Retinal pigment epithelial cell (primary cell): ENCODE measurements at regions not wholly inside any gene's neighbourhood (a gene's known extent, or its start where the extent isn't known, plus 50 kb on each side); places are given as distances from the start of the nearest gene placed in this dataset.

Experiments
- DNase-seq: peaks from one replicate; pipeline ENCODE4 v3.0.0-alpha.2; 2010; ENCODE audit warnings: low read depth
- H3K4me3 ChIP-seq: 2 replicates; pipeline ENCODE4 v1.5.1; 2011; ENCODE audit warnings: mild to moderate bottlenecking, low read length, control low read depth, moderate library complexity
- TF ChIP-seq, protein P1 (sequence below): conservative IDR thresholded peaks from 2 replicates; pipeline ENCODE4 v1.5.1; 2011; ENCODE audit warnings: low read depth, low read length, control low read depth, inconsistent platforms

- H3K4me3 ChIP-seq: no peak overlapping the region
- no peak for DNase-seq
- TF ChIP-seq, protein P1, sequence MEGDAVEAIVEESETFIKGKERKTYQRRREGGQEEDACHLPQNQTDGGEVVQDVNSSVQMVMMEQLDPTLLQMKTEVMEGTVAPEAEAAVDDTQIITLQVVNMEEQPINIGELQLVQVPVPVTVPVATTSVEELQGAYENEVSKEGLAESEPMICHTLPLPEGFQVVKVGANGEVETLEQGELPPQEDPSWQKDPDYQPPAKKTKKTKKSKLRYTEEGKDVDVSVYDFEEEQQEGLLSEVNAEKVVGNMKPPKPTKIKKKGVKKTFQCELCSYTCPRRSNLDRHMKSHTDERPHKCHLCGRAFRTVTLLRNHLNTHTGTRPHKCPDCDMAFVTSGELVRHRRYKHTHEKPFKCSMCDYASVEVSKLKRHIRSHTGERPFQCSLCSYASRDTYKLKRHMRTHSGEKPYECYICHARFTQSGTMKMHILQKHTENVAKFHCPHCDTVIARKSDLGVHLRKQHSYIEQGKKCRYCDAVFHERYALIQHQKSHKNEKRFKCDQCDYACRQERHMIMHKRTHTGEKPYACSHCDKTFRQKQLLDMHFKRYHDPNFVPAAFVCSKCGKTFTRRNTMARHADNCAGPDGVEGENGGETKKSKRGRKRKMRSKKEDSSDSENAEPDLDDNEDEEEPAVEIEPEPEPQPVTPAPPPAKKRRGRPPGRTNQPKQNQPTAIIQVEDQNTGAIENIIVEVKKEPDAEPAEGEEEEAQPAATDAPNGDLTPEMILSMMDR: no peak
Measured at GRCh38 chr4:111695677-111696076, 449.6 kb upstream of the FAM241A start.

GRCh38 chr4:111696505-111696904 is 448.7 kb upstream of the FAM241A start:
- TF ChIP-seq, protein P1: no peak
- H3K4me3 ChIP-seq: no peak overlapping the region
- DNase-seq: no peak

- TF ChIP-seq, protein P1: no peak
- no peak for DNase-seq
Measured at GRCh38 chr4:111697176-111697942, 447.9 kb upstream of the FAM241A start.

GRCh38 chr4:111698361-111698760 is 446.9 kb upstream of the FAM241A start:
- TF ChIP-seq, protein P1: no peak
- H3K4me3 ChIP-seq: no peak overlapping the region
- DNase-seq: no peak

More at GRCh38 chr4:111697176-111697942, 447.9 kb upstream of the FAM241A start:
- no peak overlapping the region for H3K4me3 ChIP-seq

DNA sequence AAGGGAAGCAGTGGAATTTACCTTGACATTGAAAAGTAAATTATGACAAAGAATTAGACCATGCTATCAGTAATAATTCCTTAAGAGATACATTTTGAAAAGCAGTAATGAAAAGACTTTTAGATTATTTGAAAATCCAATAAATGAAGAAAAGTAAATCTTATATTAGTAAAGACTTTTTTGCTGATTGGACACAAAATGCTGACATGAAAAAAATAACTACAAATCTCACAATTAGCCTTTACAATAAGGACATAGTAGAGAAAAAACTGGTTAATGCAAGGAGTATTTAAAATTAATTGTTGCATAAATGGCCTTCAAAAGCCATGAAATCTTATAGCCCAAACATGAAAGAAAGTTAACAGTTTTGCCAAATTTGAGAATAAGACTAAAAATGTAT is 446.1 kb upstream of the FAM241A start:
- TF ChIP-seq, protein P1: no peak
- DNase-seq: no peak
- H3K4me3 ChIP-seq: no peak overlapping the region

DNA sequence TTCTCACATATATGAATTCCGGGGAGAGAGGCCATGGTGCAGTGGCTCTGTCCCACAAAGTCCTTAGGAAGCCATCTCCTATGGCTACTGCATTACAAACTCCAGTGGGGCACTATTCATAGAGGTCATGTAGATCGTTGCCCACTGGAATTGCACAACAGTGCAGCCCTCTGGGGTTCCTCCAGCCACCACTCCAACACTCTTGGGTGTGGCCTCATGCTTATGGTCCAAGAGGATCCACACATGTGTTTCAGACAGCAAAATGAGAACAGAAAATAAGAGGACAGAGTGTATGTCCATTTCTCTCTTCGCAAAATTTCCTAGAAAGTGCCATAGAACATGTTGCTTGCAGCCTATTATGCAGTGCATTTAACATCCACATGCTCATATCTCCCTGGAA is 444.2 kb upstream of the FAM241A start:
- TF ChIP-seq, protein P1: no peak
- DNase-seq: no peak
- H3K4me3 ChIP-seq: no peak overlapping the region

GRCh38 chr4:111707491-111707890 is 437.8 kb upstream of the FAM241A start:
- no peak for DNase-seq
- no peak overlapping the region for H3K4me3 ChIP-seq
- TF ChIP-seq, protein P1: no peak
